ENCODE measurements at regions not wholly inside any gene's neighbourhood (a gene's known extent, or its start where the extent isn't known, plus 50 kb on each side); places are given as distances from the start of the nearest gene placed in this dataset.

GRCh38 chr13:34172048-34172447 lies 354.1 kb downstream of the RFC3 start:
- TF ChIP-seq JUND (IDR thresholded peaks at IDR 0.05) (no peak), CTCF (IDR thresholded peaks at IDR 0.05; ENCODE audit: low read depth, low read length, missing input control) (no peak), TAF1 (conservative IDR thresholded peaks at IDR 0.05) (no peak)

Data from liver (tissue), 3 donors.